SK-N-SH (cell line): ENCODE measurements at regions not wholly inside any gene's neighbourhood (a gene's known extent, or its start where the extent isn't known, plus 50 kb on each side); places are given as distances from the start of the nearest gene placed in this dataset.

ENCODE experiments used
- CTCF ChIA-PET: fragments of 300-600, 350-600 bp; formaldehyde crosslinking; extraction: SDS; loops from one replicate; lab custom pipeline; 2021; lab: Yijun Ruan, JAX
- POLR2A ChIA-PET: fragments of 350-600 bp; sonication (Branson Sonifier 250); formaldehyde crosslinking; extraction: SDS; loops from one replicate; lab custom pipeline; 2020; ENCODE audit warnings: antibody characterized with exemption, inconsistent platforms; lab: Yijun Ruan, JAX
- DNase-seq: peaks from one replicate; pipeline ENCODE4 v3.0.0; 2012
- H2AFZ ChIP-seq: fragments of 200-600 bp; sonication (generic); 2 replicates; pipeline ENCODE4 v1.8.1; 2016; ENCODE audit warnings: antibody characterized with exemption, mild to moderate bottlenecking, low read depth
- H3F3A ChIP-seq: fragments of 200-600 bp; sonication (generic); replicated peaks from 2 replicates; pipeline ENCODE3; 2016; ENCODE audit warnings: antibody characterized with exemption, mild to moderate bottlenecking; ENCODE audit not compliant: insufficient read depth
- H3K27ac ChIP-seq, 2 experiments: fragments of 200-500 bp in 1 of 2; fragments of 200-600 bp in 1 of 2; sonication (Bioruptor generic) in 1 of 2; sonication (generic), shearing (Covaris generic) in 1 of 2; 2 replicates each; pipeline versions ENCODE4 v1.5.1 to v1.6.1; 2014 to 2016; ENCODE audit warnings: low read depth in 2 of 2, inconsistent platforms in 1 of 2, low read length in 1 of 2, mild to moderate bottlenecking in 1 of 2, mixed read lengths in 1 of 2
- H3K27me3 ChIP-seq: fragments of 200-600 bp; sonication (generic), shearing (Covaris generic); 2 replicates; pipeline ENCODE4 v1.6.1; 2016; ENCODE audit warnings: mixed run types; ENCODE audit not compliant: insufficient read depth
- H3K36me3 ChIP-seq, 2 experiments: fragments of 200-500 bp in 1 of 2; fragments of 200-600 bp in 1 of 2; sonication (Bioruptor generic) in 1 of 2; sonication (generic) in 1 of 2; replicated peaks in 1 of 2; 2 replicates each; pipeline versions ENCODE3 to v1.5.1; 2014 to 2016; ENCODE audit warnings: low read length in 1 of 2, mild to moderate bottlenecking in 1 of 2; ENCODE audit not compliant: insufficient read depth in 2 of 2, control insufficient read depth in 1 of 2
- H3K4me1 ChIP-seq, 2 experiments: fragments of 200-500 bp in 1 of 2; fragments of 200-600 bp in 1 of 2; sonication (Bioruptor generic) in 1 of 2; sonication (generic), shearing (Covaris generic) in 1 of 2; 2 replicates each; pipeline versions ENCODE4 v1.5.1 to v1.6.1; 2014 to 2016; ENCODE audit warnings: low read depth in 1 of 2, low read length in 1 of 2, mixed run types in 1 of 2; ENCODE audit not compliant: insufficient read depth in 2 of 2, control insufficient read depth in 1 of 2
- H3K4me2 ChIP-seq: fragments of 200-600 bp; sonication (generic), shearing (Covaris generic); 2 replicates; pipeline ENCODE4 v1.6.1; 2017; ENCODE audit warnings: mixed run types
- H3K4me3 ChIP-seq, 2 experiments: fragments of 200-500 bp in 1 of 2; fragments of 200-600 bp in 1 of 2; sonication (Bioruptor generic) in 1 of 2; sonication (generic), shearing (Covaris generic) in 1 of 2; 2 replicates each; pipeline versions ENCODE4 v1.5.1 to v1.8.1; 2014 to 2016; ENCODE audit warnings: low read depth in 2 of 2, inconsistent platforms in 1 of 2, low read length in 1 of 2, mild to moderate bottlenecking in 1 of 2, mixed read lengths in 1 of 2, moderate library complexity in 1 of 2
- H3K79me2 ChIP-seq: fragments of 200-600 bp; sonication (generic); 2 replicates; pipeline ENCODE4 v1.8.1; 2017; ENCODE audit warnings: mild to moderate bottlenecking; ENCODE audit not compliant: insufficient read depth
- H3K9ac ChIP-seq: fragments of 200-600 bp; sonication (generic); 2 replicates; pipeline ENCODE4 v1.6.1; 2017; ENCODE audit warnings: mixed run types
- H3K9me2 ChIP-seq: fragments of 200-600 bp; sonication (generic); 2 replicates; pipeline ENCODE4 v1.6.1; 2017; ENCODE audit warnings: mixed run types
- H3K9me3 ChIP-seq: fragments of 200-600 bp; sonication (generic); 2 replicates; pipeline ENCODE4 v1.6.1; 2017; ENCODE audit warnings: mixed run types, mild to moderate bottlenecking, moderate library complexity
- H4K20me1 ChIP-seq: fragments of 200-600 bp; sonication (generic); 2 replicates; pipeline ENCODE4 v1.6.1; 2017; ENCODE audit warnings: mild to moderate bottlenecking, mixed run types; ENCODE audit not compliant: insufficient read depth
- CHD2 ChIP-seq: fragments of 150-350 bp; IDR thresholded peaks from 2 replicates; pipeline ENCODE4 v1.6.1; 2018; ENCODE audit warnings: low read length; ENCODE audit not compliant: partially characterized antibody
- ELF1 ChIP-seq: IDR thresholded peaks from 2 replicates; pipeline ENCODE4 v1.4.0; 2012
- EP300 ChIP-seq, 2 experiments: IDR thresholded peaks; 2 replicates each; pipeline versions ENCODE4 v1.4.0 to v1.6.1; 2012; ENCODE audit warnings: borderline replicate concordance in 1 of 2, low read depth in 1 of 2, low read length in 1 of 2
- EZH2phosphoT487 ChIP-seq: fragments of 200-600 bp; sonication (generic); IDR thresholded peaks from 2 replicates; pipeline ENCODE4 v1.6.1; 2017; ENCODE audit warnings: low read depth, mixed run types, mild to moderate bottlenecking, antibody characterized with exemption, moderate library complexity, borderline replicate concordance
- FOXJ3 ChIP-seq: sonication (generic); formaldehyde crosslinking; IDR thresholded peaks from 2 replicates; pipeline ENCODE4 v1.5.1; 2020; ENCODE audit warnings: mild to moderate bottlenecking, missing genetic modification reagents
- FOXM1 ChIP-seq: IDR thresholded peaks from 2 replicates; pipeline ENCODE4 v1.4.0; 2012; ENCODE audit warnings: low read depth, mild to moderate bottlenecking
- GABPA ChIP-seq: IDR thresholded peaks from 2 replicates; pipeline ENCODE4 v1.4.0; 2012; ENCODE audit warnings: low read depth, mild to moderate bottlenecking
- MEF2A ChIP-seq: IDR thresholded peaks from 2 replicates; pipeline ENCODE4 v1.4.0; 2012; ENCODE audit warnings: low read depth, borderline replicate concordance
- MXI1 ChIP-seq: IDR thresholded peaks from 2 replicates; pipeline ENCODE4 v1.6.1; 2012; ENCODE audit warnings: mild to moderate bottlenecking, low read depth, low read length, improper control_type of control experiment
- NFIC ChIP-seq: IDR thresholded peaks from 2 replicates; pipeline ENCODE4 v1.4.0; 2012; ENCODE audit warnings: borderline replicate concordance
- NRF1 ChIP-seq: IDR thresholded peaks from 2 replicates; pipeline ENCODE4 v1.6.1; 2012; ENCODE audit warnings: low read depth, mild to moderate bottlenecking, low read length
- RAD21 ChIP-seq: IDR thresholded peaks from 2 replicates; pipeline ENCODE4 v1.6.1; 2012; ENCODE audit warnings: mild to moderate bottlenecking, low read length
- RCOR1 ChIP-seq: fragments of 150-350 bp; IDR thresholded peaks from 2 replicates; pipeline ENCODE4 v1.6.1; 2017; ENCODE audit warnings: antibody characterized with exemption, low read length
- RFX5 ChIP-seq: IDR thresholded peaks from 2 replicates; pipeline ENCODE4 v1.6.1; 2012; ENCODE audit warnings: mild to moderate bottlenecking, improper control_type of control experiment, low read length
- SIN3A ChIP-seq: IDR thresholded peaks from 2 replicates; pipeline ENCODE4 v1.6.1; 2012; ENCODE audit warnings: low read depth, mild to moderate bottlenecking, low read length, moderate library complexity, borderline replicate concordance
- TAF1 ChIP-seq: IDR thresholded peaks from 2 replicates; pipeline ENCODE4 v1.6.1; 2012; ENCODE audit warnings: low read depth, mild to moderate bottlenecking, low read length, moderate library complexity, borderline replicate concordance
- TCF12 ChIP-seq: IDR thresholded peaks from 2 replicates; pipeline ENCODE4 v1.4.0; 2012
- TEAD4 ChIP-seq: IDR thresholded peaks from 2 replicates; pipeline ENCODE4 v1.4.0; 2012; ENCODE audit warnings: mild to moderate bottlenecking, borderline replicate concordance; ENCODE audit not compliant: insufficient read depth
- WGBS: methylation state at CpG from one replicate; pipeline ENCODE4 v1.1.6; 2017; ENCODE audit warnings: low lambda C conversion rate; 5-methylcytosine and 5-hydroxymethylcytosine counted together
- TF ChIP-seq, protein P1 (sequence below): fragments of 150-350 bp; IDR thresholded peaks from 2 replicates; pipeline ENCODE4 v1.6.1; 2017; ENCODE audit warnings: antibody characterized with exemption, low read length, low read depth, borderline replicate concordance
- TF ChIP-seq, protein P2 (sequence below): IDR thresholded peaks from 2 replicates; pipeline ENCODE4; 2012
- TF ChIP-seq, protein P3 (sequence below): fragments of 200-600 bp; sonication (generic); IDR thresholded peaks from 2 replicates; pipeline ENCODE4 v1.6.1; 2017; ENCODE audit warnings: antibody characterized with exemption, mild to moderate bottlenecking, moderate library complexity
- TF ChIP-seq, protein P4 (sequence below): IDR thresholded peaks from 2 replicates; pipeline ENCODE4 v1.4.0; 2012; ENCODE audit warnings: low read depth
- TF ChIP-seq, protein P5 (sequence below): fragments of 150-350 bp; IDR thresholded peaks from 2 replicates; pipeline ENCODE4 v1.6.1; 2016; ENCODE audit warnings: mild to moderate bottlenecking, low read depth, low read length
- TF ChIP-seq, protein P6 (sequence below): IDR thresholded peaks from 2 replicates; pipeline ENCODE4 v1.4.0; 2012; ENCODE audit warnings: low read depth, borderline replicate concordance

DNA sequence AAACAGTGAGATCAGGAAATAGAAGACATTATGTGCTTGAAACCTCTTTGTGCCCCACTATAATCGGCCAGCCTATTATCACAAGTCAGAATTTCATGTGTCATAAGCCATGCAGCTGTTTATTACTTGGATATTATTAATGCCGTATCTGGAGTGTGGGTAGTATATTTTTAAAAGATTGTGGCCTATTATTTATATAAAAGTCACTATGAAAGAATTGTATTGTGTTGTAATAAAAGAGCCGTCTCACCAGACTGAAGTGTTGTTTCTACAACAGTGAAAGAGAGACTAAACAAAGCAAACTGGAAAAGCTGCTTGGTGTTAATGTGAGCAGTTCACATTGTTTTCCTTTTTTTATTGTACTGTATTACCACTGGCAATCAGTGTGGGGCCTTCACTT, 449.1 kb downstream of the PSAT1 start:
- no peak overlapping the region for H3K9ac ChIP-seq
- H3K4me2 ChIP-seq = no peak overlapping the region
- no peaks in the 10 kb centered on the region for H3K36me3 ChIP-seq
- no peaks in the 10 kb centered on the region for H3K27me3 ChIP-seq
- ChIA-PET POLR2A (no interaction called here), CTCF (no interaction called here)
- DNase-seq = no peak
- H3K79me2 ChIP-seq = no peaks in the 10 kb centered on the region
- 90% methylated on average over 3 of the region's 3 CpGs for WGBS
- H3K9me3 ChIP-seq = 0 out of 2 replicates have a peak, but pooled peaks cover 7% of the 10 kb centered on the region
- H2AFZ ChIP-seq = no peak overlapping the region
- H3K27ac ChIP-seq = no peak overlapping the region
- TF ChIP-seq, protein P1, sequence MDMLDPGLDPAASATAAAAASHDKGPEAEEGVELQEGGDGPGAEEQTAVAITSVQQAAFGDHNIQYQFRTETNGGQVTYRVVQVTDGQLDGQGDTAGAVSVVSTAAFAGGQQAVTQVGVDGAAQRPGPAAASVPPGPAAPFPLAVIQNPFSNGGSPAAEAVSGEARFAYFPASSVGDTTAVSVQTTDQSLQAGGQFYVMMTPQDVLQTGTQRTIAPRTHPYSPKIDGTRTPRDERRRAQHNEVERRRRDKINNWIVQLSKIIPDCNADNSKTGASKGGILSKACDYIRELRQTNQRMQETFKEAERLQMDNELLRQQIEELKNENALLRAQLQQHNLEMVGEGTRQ = no peak
- no peak for TF ChIP-seq CHD2
- TF ChIP-seq SIN3A = no peak
- no peak for TF ChIP-seq RCOR1
- no peak for TF ChIP-seq ELF1
- no peak for TF ChIP-seq FOXM1
- no peak for TF ChIP-seq RFX5
- TF ChIP-seq RAD21 = no peak
- TF ChIP-seq NRF1 = no peak
- no peak for TF ChIP-seq TEAD4
- no peak for TF ChIP-seq MEF2A
- TF ChIP-seq GABPA = no peak
- no peak overlapping the region for H3K4me3 ChIP-seq
- H3F3A ChIP-seq = no peaks in the 10 kb centered on the region
- H3K4me1 ChIP-seq = no peaks in the 10 kb centered on the region
- no peaks in the 10 kb centered on the region for H4K20me1 ChIP-seq
- no peaks in the 10 kb centered on the region for H3K9me2 ChIP-seq

DNA sequence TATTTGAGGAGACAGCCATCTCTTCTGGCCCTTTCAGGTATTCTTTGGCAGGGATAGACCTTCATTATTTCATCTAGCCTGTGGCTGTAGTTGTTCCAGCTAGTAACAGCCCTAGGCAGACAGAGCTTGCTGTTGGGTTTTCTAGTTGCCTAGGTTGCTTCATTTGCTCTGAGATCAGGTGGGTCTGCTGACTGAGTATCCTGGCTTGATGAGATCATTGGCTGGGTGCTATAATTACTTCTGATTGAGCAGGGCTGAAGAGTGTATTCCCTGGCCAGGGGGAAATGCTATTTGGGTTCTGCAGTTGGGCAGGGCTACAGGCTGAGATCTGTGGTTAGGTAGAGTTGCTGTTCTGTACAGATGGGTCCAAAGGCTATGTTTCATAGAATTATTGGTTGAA, 456.1 kb downstream of the PSAT1 start:
- H3K36me3 ChIP-seq = no peaks in the 10 kb centered on the region
- no peaks in the 10 kb centered on the region for H3F3A ChIP-seq
- H3K9me3 ChIP-seq = 0 out of 2 replicates have a peak, but pooled peaks cover 7% of the 10 kb centered on the region
- no peak overlapping the region for H3K9ac ChIP-seq
- H3K79me2 ChIP-seq = no peaks in the 10 kb centered on the region
- no peaks in the 10 kb centered on the region for H4K20me1 ChIP-seq
- TF ChIP-seq, protein P2, sequence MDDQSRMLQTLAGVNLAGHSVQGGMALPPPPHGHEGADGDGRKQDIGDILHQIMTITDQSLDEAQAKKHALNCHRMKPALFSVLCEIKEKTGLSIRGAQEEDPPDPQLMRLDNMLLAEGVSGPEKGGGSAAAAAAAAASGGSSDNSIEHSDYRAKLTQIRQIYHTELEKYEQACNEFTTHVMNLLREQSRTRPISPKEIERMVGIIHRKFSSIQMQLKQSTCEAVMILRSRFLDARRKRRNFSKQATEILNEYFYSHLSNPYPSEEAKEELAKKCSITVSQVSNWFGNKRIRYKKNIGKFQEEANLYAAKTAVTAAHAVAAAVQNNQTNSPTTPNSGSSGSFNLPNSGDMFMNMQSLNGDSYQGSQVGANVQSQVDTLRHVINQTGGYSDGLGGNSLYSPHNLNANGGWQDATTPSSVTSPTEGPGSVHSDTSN = no peak
- TF ChIP-seq, protein P3, sequence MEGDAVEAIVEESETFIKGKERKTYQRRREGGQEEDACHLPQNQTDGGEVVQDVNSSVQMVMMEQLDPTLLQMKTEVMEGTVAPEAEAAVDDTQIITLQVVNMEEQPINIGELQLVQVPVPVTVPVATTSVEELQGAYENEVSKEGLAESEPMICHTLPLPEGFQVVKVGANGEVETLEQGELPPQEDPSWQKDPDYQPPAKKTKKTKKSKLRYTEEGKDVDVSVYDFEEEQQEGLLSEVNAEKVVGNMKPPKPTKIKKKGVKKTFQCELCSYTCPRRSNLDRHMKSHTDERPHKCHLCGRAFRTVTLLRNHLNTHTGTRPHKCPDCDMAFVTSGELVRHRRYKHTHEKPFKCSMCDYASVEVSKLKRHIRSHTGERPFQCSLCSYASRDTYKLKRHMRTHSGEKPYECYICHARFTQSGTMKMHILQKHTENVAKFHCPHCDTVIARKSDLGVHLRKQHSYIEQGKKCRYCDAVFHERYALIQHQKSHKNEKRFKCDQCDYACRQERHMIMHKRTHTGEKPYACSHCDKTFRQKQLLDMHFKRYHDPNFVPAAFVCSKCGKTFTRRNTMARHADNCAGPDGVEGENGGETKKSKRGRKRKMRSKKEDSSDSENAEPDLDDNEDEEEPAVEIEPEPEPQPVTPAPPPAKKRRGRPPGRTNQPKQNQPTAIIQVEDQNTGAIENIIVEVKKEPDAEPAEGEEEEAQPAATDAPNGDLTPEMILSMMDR = no peak
- TF ChIP-seq FOXM1 (no peak), TEAD4 (no peak), EZH2phosphoT487 (no peak), FOXJ3 (CRISPR knock-in tag) (no peak), RCOR1 (no peak), NFIC (no peak), TAF1 (no peak), MXI1 (no peak), RAD21 (no peak), GABPA (no peak), EP300 (IDR thresholded peaks at IDR 0.05; ENCODE audit: borderline replicate concordance in 1 of 2, low read depth in 1 of 2, low read length in 1 of 2) (no peak), RFX5 (no peak), ELF1 (no peak), TCF12 (no peak)
- TF ChIP-seq, protein P4, sequence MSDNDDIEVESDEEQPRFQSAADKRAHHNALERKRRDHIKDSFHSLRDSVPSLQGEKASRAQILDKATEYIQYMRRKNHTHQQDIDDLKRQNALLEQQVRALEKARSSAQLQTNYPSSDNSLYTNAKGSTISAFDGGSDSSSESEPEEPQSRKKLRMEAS = no peak
- TF ChIP-seq, protein P5, sequence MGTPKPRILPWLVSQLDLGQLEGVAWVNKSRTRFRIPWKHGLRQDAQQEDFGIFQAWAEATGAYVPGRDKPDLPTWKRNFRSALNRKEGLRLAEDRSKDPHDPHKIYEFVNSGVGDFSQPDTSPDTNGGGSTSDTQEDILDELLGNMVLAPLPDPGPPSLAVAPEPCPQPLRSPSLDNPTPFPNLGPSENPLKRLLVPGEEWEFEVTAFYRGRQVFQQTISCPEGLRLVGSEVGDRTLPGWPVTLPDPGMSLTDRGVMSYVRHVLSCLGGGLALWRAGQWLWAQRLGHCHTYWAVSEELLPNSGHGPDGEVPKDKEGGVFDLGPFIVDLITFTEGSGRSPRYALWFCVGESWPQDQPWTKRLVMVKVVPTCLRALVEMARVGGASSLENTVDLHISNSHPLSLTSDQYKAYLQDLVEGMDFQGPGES = no peak
- TF ChIP-seq, protein P6, sequence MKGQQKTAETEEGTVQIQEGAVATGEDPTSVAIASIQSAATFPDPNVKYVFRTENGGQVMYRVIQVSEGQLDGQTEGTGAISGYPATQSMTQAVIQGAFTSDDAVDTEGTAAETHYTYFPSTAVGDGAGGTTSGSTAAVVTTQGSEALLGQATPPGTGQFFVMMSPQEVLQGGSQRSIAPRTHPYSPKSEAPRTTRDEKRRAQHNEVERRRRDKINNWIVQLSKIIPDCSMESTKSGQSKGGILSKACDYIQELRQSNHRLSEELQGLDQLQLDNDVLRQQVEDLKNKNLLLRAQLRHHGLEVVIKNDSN = no peak
- H3K4me1 ChIP-seq = no peaks in the 10 kb centered on the region
- H3K4me2 ChIP-seq = no peak overlapping the region
- ChIA-PET POLR2A (no interaction called here), CTCF (no interaction called here)
- DNase-seq = no peak
- no peak overlapping the region for H2AFZ ChIP-seq
- H3K4me3 ChIP-seq = no peak overlapping the region
- no peaks in the 10 kb centered on the region for H3K9me2 ChIP-seq
- no peaks in the 10 kb centered on the region for H3K27me3 ChIP-seq
- H3K27ac ChIP-seq = no peak overlapping the region
